HG03520 (cell line): ENCODE measurements at regions not wholly inside any gene's neighbourhood (a gene's known extent, or its start where the extent isn't known, plus 50 kb on each side); places are given as distances from the start of the nearest gene placed in this dataset.

Experiments used
- ATAC-seq: cut with Tn5 transposase; IDR thresholded peaks from one replicate; pipeline ENCODE4 v1.9.1; 2021; ENCODE audit warnings: mild to moderate bottlenecking, moderate library complexity; ENCODE audit not compliant: unreplicated experiment

GRCh38 chr3:70583682-70584081 lies 271.2 kb upstream of the MDFIC2 start:
- ATAC-seq: no peak

- ATAC-seq: no peak
Observed at GRCh38 chr3:70582803-70583202, 270.4 kb upstream of the MDFIC2 start.

GRCh38 chr3:70580021-70580420 lies 267.6 kb upstream of the MDFIC2 start:
- no peak for ATAC-seq

- no peak for ATAC-seq
Observed at GRCh38 chr3:70571696-70572095, 259.3 kb upstream of the MDFIC2 start.

- ATAC-seq: no peak
Observed at GRCh38 chr3:70570584-70570983, 258.1 kb upstream of the MDFIC2 start.

- ATAC-seq: no peak
Observed at GRCh38 chr3:70568626-70569025, 256.2 kb upstream of the MDFIC2 start.

GRCh38 chr3:70565861-70566260 lies 253.4 kb upstream of the MDFIC2 start:
- no peak for ATAC-seq

- ATAC-seq: no peak
Observed at GRCh38 chr3:70564552-70564951, 252.1 kb upstream of the MDFIC2 start.

- ATAC-seq: no peak
Observed at GRCh38 chr3:70561796-70562195, 249.4 kb upstream of the MDFIC2 start.

GRCh38 chr3:70558956-70559355 lies 246.5 kb upstream of the MDFIC2 start:
- ATAC-seq: no peak

- ATAC-seq: no peak
Observed at GRCh38 chr3:70557976-70558375, 245.5 kb upstream of the MDFIC2 start.

GRCh38 chr3:70556056-70556455 lies 243.6 kb upstream of the MDFIC2 start:
- no peak for ATAC-seq

- no peak for ATAC-seq
Observed at GRCh38 chr3:70554170-70554569, 241.7 kb upstream of the MDFIC2 start.

GRCh38 chr3:70550723-70551319 lies 238.4 kb upstream of the MDFIC2 start:
- ATAC-seq: peak; percentile 86

GRCh38 chr3:70546679-70547078 lies 234.2 kb upstream of the MDFIC2 start:
- ATAC-seq: no peak

GRCh38 chr3:70543493-70543892 lies 231.1 kb upstream of the MDFIC2 start:
- no peak for ATAC-seq

GRCh38 chr3:70539908-70540307 lies 227.5 kb upstream of the MDFIC2 start:
- ATAC-seq: no peak

GRCh38 chr3:70532806-70533205 lies 220.4 kb upstream of the MDFIC2 start:
- no peak for ATAC-seq

- no peak for ATAC-seq
Observed at GRCh38 chr3:70531838-70532489, 219.5 kb upstream of the MDFIC2 start.

GRCh38 chr3:70531063-70531657 lies 218.7 kb upstream of the MDFIC2 start:
- ATAC-seq: no peak

GRCh38 chr3:70530626-70531025 lies 218.2 kb upstream of the MDFIC2 start:
- no peak for ATAC-seq

GRCh38 chr3:70527026-70527425 lies 214.6 kb upstream of the MDFIC2 start:
- ATAC-seq: no peak
